Activated T-cell treated with anti-CD3 and anti-CD28 coated beads, Interleukin-2, amount 50 U/mL, for 4 hours (primary cell): ENCODE measurements at regions not wholly inside any gene's neighbourhood (a gene's known extent, or its start where the extent isn't known, plus 50 kb on each side); places are given as distances from the start of the nearest gene placed in this dataset.

Experiments used
- ATAC-seq, 2 donors: fragments of 200-7000 bp; cut with Tn5 transposase; one replicate each; pipeline ENCODE4 v1.10.0; 2021
- DNase-seq: peaks from one replicate; pipeline ENCODE4 v3.0.0-alpha.2; 2020
- H3K27me3 Mint-ChIP-seq: one replicate; pipeline ENCODE4 v1.8.0; 2021; ENCODE audit warnings: low read depth, mixed read lengths
- H3K36me3 Mint-ChIP-seq: one replicate; pipeline ENCODE4 v1.8.0; 2022; ENCODE audit warnings: mixed read lengths; ENCODE audit not compliant: insufficient read depth
- H3K4me1 Mint-ChIP-seq: one replicate; pipeline ENCODE4 v1.8.0; 2021; ENCODE audit warnings: low read depth, mixed read lengths
- H3K4me3 Mint-ChIP-seq: one replicate; pipeline ENCODE4 v1.8.0; 2021; ENCODE audit warnings: mild to moderate bottlenecking, moderate library complexity, mixed read lengths
- H3K9me3 Mint-ChIP-seq: one replicate; pipeline ENCODE4 v1.8.0; 2021; ENCODE audit warnings: mixed read lengths

DNA sequence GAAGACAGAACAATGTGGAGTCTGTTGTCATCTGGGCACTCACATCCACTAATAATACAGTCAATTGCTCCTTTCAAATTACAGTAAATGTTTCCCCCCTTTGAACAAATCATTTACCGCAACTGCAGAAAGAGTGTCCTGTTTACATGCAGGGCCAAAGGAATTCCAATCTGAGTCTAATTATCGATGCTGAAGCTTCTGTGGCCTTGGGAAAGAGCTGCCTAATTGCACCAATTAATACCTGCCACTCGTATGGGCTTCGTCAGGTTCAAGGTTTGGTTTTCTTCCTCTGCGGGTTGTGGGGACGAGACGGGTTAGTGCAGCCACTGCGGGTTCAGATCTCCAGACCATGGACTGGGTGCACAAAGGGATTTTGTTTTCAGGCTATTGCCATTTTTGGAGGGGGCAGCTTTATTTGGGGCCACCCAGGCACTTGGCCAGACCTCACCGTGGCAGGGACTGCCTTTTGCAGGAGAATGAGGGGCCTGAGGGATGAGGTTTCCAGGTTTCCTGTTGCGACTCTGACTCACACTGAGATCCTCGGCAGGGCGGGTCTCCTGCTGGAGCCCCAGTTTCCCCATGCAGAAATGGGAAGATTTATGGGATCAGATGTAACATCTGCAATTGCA, 147.6 kb downstream of the MIAT start:
- no peaks in the 10 kb centered on the region for H3K36me3 Mint-ChIP-seq
- no peaks in the 10 kb centered on the region for H3K4me1 Mint-ChIP-seq
- no peaks in the 10 kb centered on the region for H3K9me3 Mint-ChIP-seq
- DNase-seq (no peak), ATAC-seq (no peak)
- H3K4me3 Mint-ChIP-seq, result no peak overlapping the region
- no peaks in the 10 kb centered on the region for H3K27me3 Mint-ChIP-seq

DNA sequence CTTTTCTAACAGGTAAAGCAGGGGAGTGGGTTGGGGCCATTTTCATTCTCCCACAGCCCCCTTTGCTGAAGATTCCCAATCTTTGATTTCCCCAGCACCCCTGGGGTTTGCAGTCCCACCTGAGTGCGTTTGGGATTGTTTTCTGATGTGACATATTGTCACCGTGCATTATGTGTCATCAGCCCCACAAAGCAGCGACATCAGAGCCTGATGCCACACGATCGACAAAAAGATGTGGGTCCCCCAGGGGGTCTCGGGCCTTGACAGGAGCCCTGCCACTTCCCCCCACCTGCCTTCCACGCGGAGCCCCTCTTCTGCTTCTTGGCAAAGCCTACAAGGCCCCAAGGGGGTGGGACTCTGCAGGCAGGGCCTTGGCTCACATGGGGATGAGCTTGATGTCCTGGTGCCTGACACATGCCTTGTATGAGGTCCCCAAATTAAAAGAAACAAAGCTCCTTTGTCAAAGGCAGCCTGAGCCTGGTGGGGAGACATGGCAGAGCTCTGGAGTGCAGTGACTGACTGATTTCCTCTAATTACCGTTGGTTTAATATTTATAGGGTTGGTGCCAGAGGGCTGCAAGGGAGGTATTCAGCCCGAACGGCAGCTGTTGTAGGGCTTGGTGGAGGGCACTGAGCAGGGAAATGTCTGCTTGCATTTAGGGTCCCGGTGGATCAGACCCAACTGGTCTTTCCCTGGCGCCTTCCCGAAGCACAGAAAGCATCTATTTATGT, 149.2 kb downstream of the MIAT start:
- no peaks in the 10 kb centered on the region for H3K9me3 Mint-ChIP-seq
- H3K4me3 Mint-ChIP-seq, result no peak overlapping the region
- no peak for DNase-seq
- no peak for ATAC-seq
- peaks cover 3% of the 10 kb centered on the region for H3K36me3 Mint-ChIP-seq
- H3K27me3 Mint-ChIP-seq, result no peaks in the 10 kb centered on the region
- no peaks in the 10 kb centered on the region for H3K4me1 Mint-ChIP-seq

DNA sequence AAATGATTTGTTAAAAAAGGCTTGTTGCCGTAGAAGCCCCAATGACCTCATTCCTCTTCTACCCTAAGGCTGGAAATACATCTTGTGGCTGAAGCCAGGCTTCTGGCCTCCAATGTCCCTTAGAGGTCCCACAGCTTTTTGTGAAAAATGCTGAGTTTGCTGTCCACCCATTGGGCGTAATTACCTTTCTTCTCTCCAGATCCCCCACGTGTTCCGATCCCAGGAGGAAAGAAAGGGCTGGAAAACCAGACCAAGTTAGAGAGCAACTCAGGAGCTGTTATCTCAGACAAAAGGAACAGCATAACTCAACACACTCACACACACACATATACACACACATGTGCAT, 154.2 kb downstream of the MIAT start:
- no peak for ATAC-seq
- peaks cover 16% of the 10 kb centered on the region for H3K36me3 Mint-ChIP-seq
- no peak for DNase-seq
- H3K4me1 Mint-ChIP-seq, result no peaks in the 10 kb centered on the region
- no peaks in the 10 kb centered on the region for H3K27me3 Mint-ChIP-seq
- H3K4me3 Mint-ChIP-seq, result no peak overlapping the region
- no peaks in the 10 kb centered on the region for H3K9me3 Mint-ChIP-seq

DNA sequence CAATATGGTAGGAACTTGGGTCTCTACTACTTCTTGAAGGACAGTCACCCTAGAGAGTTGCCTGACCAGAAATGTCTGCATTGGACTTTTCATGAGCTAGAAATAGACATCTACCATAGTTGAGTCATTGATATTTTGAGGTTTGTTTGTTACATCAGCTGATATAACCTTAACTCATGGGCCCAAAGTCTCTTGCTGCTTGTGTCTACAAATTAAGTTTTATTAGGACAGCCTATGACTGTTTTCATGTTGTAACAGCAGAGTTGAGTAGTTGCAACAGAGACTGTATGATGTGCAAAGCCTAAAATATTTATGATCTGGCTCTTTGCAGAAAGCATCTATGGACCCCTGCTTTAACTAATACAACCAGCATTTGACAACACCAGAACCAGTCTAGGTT, 155.3 kb downstream of the MIAT start:
- Mint-ChIP-seq H3K4me3 (no peak overlapping the region), H3K9me3 (peaks cover 7% of the 10 kb centered on the region), H3K4me1 (no peaks in the 10 kb centered on the region), H3K36me3 (peaks cover 18% of the 10 kb centered on the region), H3K27me3 (no peaks in the 10 kb centered on the region)
- DNase-seq (no peak), ATAC-seq (no peak)

DNA sequence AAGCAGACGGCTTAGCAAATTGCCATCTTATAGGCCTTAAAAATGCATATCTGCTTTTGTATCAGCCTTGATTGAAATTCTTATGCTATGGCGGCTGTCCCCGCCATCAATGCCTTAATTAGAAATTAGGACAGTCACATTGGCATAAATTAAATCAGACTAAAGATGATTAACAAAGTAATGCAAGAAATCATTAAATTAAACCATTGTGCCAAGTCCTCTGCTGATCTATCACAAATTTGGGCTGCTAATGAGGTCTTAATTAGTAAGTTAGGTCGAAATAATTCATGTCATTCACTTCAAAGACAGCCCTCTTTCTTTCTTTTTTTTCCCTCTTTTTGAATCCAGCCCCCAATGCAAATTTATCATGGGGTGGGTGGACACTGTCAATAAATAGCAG, 159.3 kb downstream of the MIAT start:
- ATAC-seq (no peak), DNase-seq (no peak)
- H3K36me3 Mint-ChIP-seq, result peaks cover 27% of the 10 kb centered on the region
- no peaks in the 10 kb centered on the region for H3K4me1 Mint-ChIP-seq
- no peak overlapping the region for H3K4me3 Mint-ChIP-seq
- peaks cover 7% of the 10 kb centered on the region for H3K9me3 Mint-ChIP-seq
- no peaks in the 10 kb centered on the region for H3K27me3 Mint-ChIP-seq

DNA sequence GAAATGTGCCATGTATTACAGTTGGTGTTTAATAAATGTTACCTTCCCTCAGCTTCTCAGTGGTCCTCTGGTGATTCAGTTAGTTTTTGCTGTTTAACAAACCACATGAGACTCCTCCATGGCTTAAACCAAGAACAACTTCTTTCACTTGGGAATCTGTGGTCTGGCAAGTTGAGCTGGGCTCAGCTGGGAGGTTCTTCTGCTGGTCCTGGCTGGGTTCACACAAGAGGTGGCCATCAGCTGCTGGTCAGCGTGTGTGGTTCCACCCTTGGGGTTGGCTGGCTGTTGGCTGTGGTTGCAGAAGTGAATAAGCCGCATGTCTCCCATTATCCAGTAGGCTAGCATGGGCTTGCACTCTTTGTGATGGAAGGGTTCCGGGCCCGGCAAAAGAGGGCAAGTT, 160.5 kb downstream of the MIAT start:
- no peaks in the 10 kb centered on the region for H3K27me3 Mint-ChIP-seq
- peaks cover 25% of the 10 kb centered on the region for H3K36me3 Mint-ChIP-seq
- no peaks in the 10 kb centered on the region for H3K4me1 Mint-ChIP-seq
- H3K4me3 Mint-ChIP-seq, result no peak overlapping the region
- DNase-seq, result no peak
- no peak for ATAC-seq
- peaks cover 7% of the 10 kb centered on the region for H3K9me3 Mint-ChIP-seq

DNA sequence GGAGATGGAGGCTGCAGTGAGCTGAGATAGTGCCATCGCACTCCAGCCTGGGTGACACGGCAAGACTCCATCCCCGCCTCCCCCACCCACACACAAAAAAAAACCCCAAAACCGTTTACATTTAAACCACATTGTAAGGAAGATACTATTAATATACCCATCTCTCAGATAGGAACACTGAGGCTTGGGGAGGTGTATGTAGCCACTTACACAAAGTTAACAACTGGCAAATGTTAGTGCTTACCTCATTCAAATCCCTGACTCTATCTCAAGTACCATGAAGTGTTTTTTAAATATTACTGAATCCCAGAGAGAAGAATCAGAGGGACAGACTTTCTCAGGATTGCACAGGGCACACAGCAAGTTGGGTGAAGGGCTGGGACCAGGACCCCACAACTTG, 164.5 kb downstream of the MIAT start:
- Mint-ChIP-seq H3K9me3 (peaks cover 7% of the 10 kb centered on the region), H3K4me1 (no peaks in the 10 kb centered on the region), H3K4me3 (no peak overlapping the region), H3K36me3 (peaks cover 15% of the 10 kb centered on the region), H3K27me3 (no peaks in the 10 kb centered on the region)
- ATAC-seq, result no peak
- no peak for DNase-seq

DNA sequence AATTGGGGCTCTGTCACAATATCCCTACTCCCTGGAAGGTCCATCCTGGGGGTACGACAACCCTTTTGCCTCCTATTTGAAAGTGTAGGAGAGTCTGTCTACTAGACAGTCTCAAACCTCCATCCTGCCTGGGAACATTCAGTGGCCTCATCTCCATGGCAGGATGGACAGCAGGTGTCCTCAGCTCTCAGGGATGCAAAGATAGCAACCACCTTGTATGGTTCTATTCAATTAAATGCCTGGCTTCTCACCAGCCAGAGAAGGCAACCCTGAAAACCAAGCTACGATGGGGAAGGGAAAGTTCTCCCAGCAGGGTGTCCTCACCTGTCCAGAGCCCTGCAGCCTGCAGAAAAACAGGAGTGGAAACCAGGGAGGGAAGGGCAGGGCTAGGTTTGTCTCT, 164.9 kb downstream of the MIAT start:
- Mint-ChIP-seq H3K4me1 (no peaks in the 10 kb centered on the region), H3K4me3 (no peak overlapping the region), H3K36me3 (peaks cover 13% of the 10 kb centered on the region), H3K27me3 (no peaks in the 10 kb centered on the region), H3K9me3 (peaks cover 2% of the 10 kb centered on the region)
- DNase-seq (no peak), ATAC-seq (no peak)

DNA sequence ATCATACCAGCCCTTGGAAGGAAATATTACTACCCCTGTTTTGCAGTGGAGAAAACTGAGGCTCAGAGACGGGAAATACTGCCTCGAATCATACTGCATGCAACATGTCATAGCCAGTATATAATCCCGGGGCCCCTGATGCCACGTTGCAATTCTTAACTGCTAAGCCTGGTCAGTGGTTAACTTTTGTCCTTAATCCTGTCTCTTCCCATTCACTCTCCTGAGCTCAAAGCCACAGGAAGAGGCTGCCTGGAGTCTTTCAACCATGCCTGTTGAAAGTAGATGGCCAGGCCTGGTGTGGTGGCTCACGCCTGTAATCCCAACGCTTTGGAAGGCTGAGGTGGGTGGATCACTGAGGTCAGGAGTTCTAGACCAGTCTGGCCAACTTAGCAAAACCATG, 166.6 kb downstream of the MIAT start:
- Mint-ChIP-seq H3K4me1 (no peaks in the 10 kb centered on the region), H3K36me3 (peaks cover 3% of the 10 kb centered on the region), H3K27me3 (no peaks in the 10 kb centered on the region), H3K9me3 (no peaks in the 10 kb centered on the region), H3K4me3 (no peak overlapping the region)
- DNase-seq (no peak), ATAC-seq (no peak)

DNA sequence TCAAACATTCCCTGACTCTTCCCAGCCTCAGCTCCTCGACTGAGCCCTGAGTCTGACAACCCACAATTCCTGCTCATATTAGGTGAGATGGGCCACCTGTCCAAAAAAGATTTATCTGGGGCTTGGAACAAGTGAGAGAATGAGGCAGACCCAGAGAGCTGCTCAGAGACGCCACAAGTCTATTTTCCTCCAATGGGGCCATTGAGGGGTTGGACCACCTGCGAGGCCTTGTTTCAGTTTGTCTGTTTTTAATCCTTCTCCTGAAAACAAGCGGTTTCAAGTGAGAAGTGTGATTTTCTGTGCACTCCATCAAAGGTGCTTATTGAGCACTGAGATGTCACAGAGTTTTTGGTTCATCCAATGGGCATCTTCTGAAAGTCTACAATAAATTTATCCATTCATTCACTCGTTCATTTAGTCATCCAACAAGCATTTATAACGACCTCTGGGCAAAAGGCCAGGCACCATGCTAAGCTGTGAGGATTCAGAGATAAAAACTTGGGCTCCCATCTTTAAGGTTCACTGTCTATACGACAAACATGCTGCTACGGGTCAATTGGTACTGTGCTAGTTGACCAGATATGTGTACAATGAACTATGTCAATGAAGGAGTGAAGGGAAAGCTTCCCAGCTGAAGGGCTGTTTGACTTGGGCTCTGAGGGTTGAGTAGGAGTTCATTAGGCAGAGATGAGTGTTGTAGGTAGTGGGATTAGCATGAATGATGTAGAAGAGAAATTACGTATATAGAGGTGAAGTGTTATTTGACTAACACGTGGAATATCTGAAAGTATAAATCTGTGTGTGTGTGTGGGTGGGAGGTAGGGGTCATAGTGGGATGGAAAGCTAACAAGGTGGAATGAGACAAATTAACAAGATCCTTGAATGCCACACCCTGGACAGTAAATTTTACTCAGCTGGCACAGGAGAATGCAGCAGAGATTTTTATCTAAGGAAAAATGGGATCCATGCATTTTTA, 168.9 kb downstream of the MIAT start:
- no peak overlapping the region for H3K4me3 Mint-ChIP-seq
- H3K9me3 Mint-ChIP-seq, result no peaks in the 10 kb centered on the region
- no peaks in the 10 kb centered on the region for H3K4me1 Mint-ChIP-seq
- no peak for DNase-seq
- no peaks in the 10 kb centered on the region for H3K27me3 Mint-ChIP-seq
- no peaks in the 10 kb centered on the region for H3K36me3 Mint-ChIP-seq
- ATAC-seq, result no peak

DNA sequence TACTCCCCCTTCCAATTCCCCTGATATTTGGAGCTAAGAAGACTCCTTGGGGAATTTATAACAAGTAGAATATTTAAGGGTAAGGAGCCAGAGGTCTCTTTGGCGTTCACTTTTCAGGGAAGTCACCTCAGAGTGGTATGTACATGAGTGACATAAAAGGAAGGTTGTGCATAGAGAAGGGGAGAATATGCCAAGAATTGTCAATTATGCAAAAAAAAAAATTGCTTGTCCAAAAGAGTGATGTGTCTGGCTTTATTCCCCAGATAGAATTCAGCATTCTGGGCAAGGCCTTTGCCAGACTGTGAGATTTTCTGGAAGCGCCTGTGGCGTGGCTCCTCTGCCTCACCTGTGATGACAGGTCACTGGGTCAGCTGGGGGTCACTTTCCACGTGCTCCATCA, 170.2 kb downstream of the MIAT start:
- ATAC-seq, result no peak
- H3K4me3 Mint-ChIP-seq, result no peak overlapping the region
- DNase-seq, result no peak
- H3K4me1 Mint-ChIP-seq, result no peaks in the 10 kb centered on the region
- no peaks in the 10 kb centered on the region for H3K27me3 Mint-ChIP-seq
- H3K9me3 Mint-ChIP-seq, result no peaks in the 10 kb centered on the region
- H3K36me3 Mint-ChIP-seq, result no peaks in the 10 kb centered on the region

DNA sequence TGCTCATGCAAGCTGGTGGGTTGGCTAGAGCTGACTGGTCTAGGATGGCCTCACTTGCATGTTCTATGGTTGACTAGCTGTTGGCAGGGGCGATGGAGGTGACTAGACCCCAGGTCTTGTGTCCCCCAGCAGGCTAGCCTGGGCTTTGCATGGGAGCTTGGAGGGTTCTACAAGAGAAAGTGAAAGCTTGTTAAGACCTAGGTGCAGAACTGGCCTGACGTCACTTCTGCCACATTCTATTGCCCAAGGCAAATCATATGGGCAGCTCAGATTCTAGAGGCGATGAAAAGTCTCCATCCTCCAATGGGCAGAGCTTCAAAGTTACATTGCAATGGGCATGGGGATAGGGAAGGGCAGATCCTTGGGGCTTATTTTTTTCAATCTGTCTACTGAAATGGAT, 170.9 kb downstream of the MIAT start:
- H3K9me3 Mint-ChIP-seq, result no peaks in the 10 kb centered on the region
- ATAC-seq, result no peak
- H3K36me3 Mint-ChIP-seq, result no peaks in the 10 kb centered on the region
- H3K4me3 Mint-ChIP-seq, result no peak overlapping the region
- H3K4me1 Mint-ChIP-seq, result no peaks in the 10 kb centered on the region
- H3K27me3 Mint-ChIP-seq, result no peaks in the 10 kb centered on the region
- DNase-seq, result no peak

DNA sequence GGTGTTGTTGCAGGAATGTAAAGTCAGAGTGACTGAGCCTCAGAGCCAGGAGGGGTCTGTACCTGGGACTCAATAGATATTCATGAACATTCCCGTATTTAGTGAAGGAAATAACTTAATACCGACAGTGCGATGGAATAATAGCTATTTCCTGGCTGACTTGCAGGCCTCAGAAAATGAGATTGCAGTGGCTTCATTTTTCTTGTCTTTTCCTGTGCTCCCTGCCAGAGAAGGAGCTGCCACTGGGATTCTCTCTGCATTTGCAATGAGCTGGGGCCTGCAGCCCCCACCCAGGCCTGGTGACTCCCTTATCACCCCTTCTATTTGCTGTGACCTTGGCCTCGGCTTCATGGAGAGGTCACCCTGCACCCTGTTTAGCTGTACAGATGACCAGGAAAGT, 173.4 kb downstream of the MIAT start:
- Mint-ChIP-seq H3K27me3 (no peaks in the 10 kb centered on the region), H3K36me3 (no peaks in the 10 kb centered on the region), H3K4me1 (no peaks in the 10 kb centered on the region), H3K4me3 (no peak overlapping the region), H3K9me3 (no peaks in the 10 kb centered on the region)
- ATAC-seq (no peak), DNase-seq (no peak)

DNA sequence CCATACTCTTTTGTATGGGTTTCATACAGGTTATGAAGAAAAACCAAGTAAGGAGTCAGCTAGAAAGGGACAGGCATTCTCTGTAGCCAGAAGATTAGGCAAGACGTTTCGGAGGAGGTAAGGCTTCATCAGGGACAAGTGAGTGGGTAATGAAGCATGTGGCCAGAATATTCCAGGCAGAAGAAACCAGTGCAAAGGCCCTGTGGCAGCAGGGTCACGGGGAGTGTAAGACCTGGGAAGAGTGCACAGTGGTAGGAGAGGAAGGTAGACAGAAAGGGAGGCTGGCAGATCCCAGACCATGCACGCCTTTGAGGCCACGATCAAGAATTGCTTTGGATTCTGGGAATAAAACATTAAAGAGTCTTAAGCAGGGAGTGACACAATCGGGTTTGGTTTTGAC, 177.6 kb downstream of the MIAT start:
- Mint-ChIP-seq H3K4me1 (no peaks in the 10 kb centered on the region), H3K4me3 (no peak overlapping the region), H3K36me3 (no peaks in the 10 kb centered on the region), H3K27me3 (no peaks in the 10 kb centered on the region), H3K9me3 (no peaks in the 10 kb centered on the region)
- DNase-seq (no peak), ATAC-seq (no peak)
